Effector memory CD8-positive, alpha-beta T cell (primary cell): ENCODE measurements at regions not wholly inside any gene's neighbourhood (a gene's known extent, or its start where the extent isn't known, plus 50 kb on each side); places are given as distances from the start of the nearest gene placed in this dataset.

Experiments
- ATAC-seq: fragments of 150-1000 bp; cut with Tn5 transposase; replicated peaks from 2 replicates; pipeline ENCODE4 v1.10.0; 2021; ENCODE audit warnings: mild to moderate bottlenecking, moderate library complexity
- DNase-seq, 3 experiments: peaks; one replicate each; pipeline ENCODE4 v3.0.0; 2021
- H3K27ac Mint-ChIP-seq, 2 donors: one replicate each; pipeline ENCODE4 v1.8.0; 2022; ENCODE audit warnings: mild to moderate bottlenecking in 2 of 2, mixed read lengths in 2 of 2, moderate library complexity in 2 of 2
- H3K27me3 Mint-ChIP-seq, 2 donors: one replicate each; pipeline ENCODE4 v1.8.0; 2022; ENCODE audit warnings: mixed read lengths in 2 of 2
- H3K36me3 Mint-ChIP-seq: one replicate; pipeline ENCODE4 v1.8.0; 2022; ENCODE audit warnings: mild to moderate bottlenecking, moderate library complexity, mixed read lengths; ENCODE audit not compliant: insufficient read depth
- H3K4me1 Mint-ChIP-seq, 2 donors: one replicate each; pipeline ENCODE4 v1.8.0; 2022; ENCODE audit warnings: low read depth in 2 of 2, mixed read lengths in 2 of 2
- H3K4me3 Mint-ChIP-seq, 2 donors: one replicate each; pipeline ENCODE4 v1.8.0; 2022; ENCODE audit warnings: mild to moderate bottlenecking in 2 of 2, mixed read lengths in 2 of 2, moderate library complexity in 2 of 2
- H3K9me3 Mint-ChIP-seq, 2 donors: one replicate each; pipeline ENCODE4 v1.8.0; 2022; ENCODE audit warnings: mixed read lengths in 2 of 2

GRCh38 chr6:134452906-134453305 is 135.0 kb upstream of the SGK1 start:
- no peak for DNase-seq

GRCh38 chr6:134451529-134451928 is 133.6 kb upstream of the SGK1 start:
- peaks cover 3% of the 10 kb centered on the region for H3K36me3 Mint-ChIP-seq
- peak overlapping the region in 1 of 2 donors; percentile 17 for H3K27ac Mint-ChIP-seq
- H3K9me3 Mint-ChIP-seq = no peaks in the 10 kb centered on the region
- no peaks in the 10 kb centered on the region for H3K27me3 Mint-ChIP-seq
- no peak overlapping the region for H3K4me3 Mint-ChIP-seq
- no peak for DNase-seq
- no peak for ATAC-seq
- peaks cover 3 to 6% of the 10 kb centered on the region in 2 donors for H3K4me1 Mint-ChIP-seq

More at GRCh38 chr6:134452906-134453305, 135.0 kb upstream of the SGK1 start:
- H3K36me3 Mint-ChIP-seq = peaks cover 3% of the 10 kb centered on the region
- H3K4me1 Mint-ChIP-seq = peaks cover 4 to 6% of the 10 kb centered on the region in 2 donors
- ATAC-seq = no peak
- H3K27ac Mint-ChIP-seq = no peak overlapping the region
- no peaks in the 10 kb centered on the region for H3K9me3 Mint-ChIP-seq
- no peak overlapping the region for H3K4me3 Mint-ChIP-seq
- no peaks in the 10 kb centered on the region for H3K27me3 Mint-ChIP-seq

- H3K27me3 Mint-ChIP-seq = no peaks in the 10 kb centered on the region
- no peak overlapping the region for H3K27ac Mint-ChIP-seq
- no peaks in the 10 kb centered on the region for H3K4me1 Mint-ChIP-seq
- H3K9me3 Mint-ChIP-seq = no peaks in the 10 kb centered on the region
- H3K4me3 Mint-ChIP-seq = no peak overlapping the region
- DNase-seq (no peak), ATAC-seq (no peak)
- peaks cover 3% of the 10 kb centered on the region for H3K36me3 Mint-ChIP-seq
Observed at GRCh38 chr6:134449781-134450180, 131.9 kb upstream of the SGK1 start.

DNA sequence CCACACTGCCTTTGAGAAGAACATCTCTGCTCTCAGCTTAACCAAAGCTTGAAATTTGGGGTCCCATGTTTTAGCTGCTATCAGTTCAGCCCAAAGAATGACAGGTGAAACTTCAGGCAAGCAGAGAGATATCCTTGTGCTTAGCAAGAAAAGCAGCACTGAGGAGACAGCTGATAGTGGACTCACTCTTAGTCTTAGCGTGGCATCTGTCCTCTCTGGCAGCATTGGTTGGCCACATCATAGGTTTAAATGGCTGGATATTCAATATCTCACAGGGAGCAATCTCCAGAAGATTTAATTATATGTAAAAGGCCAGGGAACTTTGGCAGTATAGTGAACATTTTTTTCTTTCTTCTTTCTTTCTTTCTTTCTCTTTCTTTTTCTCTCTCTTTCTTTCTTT is 131.1 kb upstream of the SGK1 start:
- Mint-ChIP-seq H3K36me3 (peaks cover 3% of the 10 kb centered on the region), H3K9me3 (no peaks in the 10 kb centered on the region), H3K4me1 (no peaks in the 10 kb centered on the region), H3K4me3 (no peak overlapping the region), H3K27me3 (no peaks in the 10 kb centered on the region), H3K27ac (no peak overlapping the region)
- DNase-seq (no peak), ATAC-seq (no peak)

- no peak for DNase-seq
- H3K27ac Mint-ChIP-seq = no peak overlapping the region
- ATAC-seq = no peak
- H3K36me3 Mint-ChIP-seq = peaks cover 3% of the 10 kb centered on the region
- no peaks in the 10 kb centered on the region for H3K9me3 Mint-ChIP-seq
- no peaks in the 10 kb centered on the region for H3K27me3 Mint-ChIP-seq
- no peak overlapping the region for H3K4me3 Mint-ChIP-seq
- H3K4me1 Mint-ChIP-seq = no peaks in the 10 kb centered on the region
Observed at GRCh38 chr6:134447883-134448387, 130.0 kb upstream of the SGK1 start.

- Mint-ChIP-seq H3K36me3 (peaks cover 3% of the 10 kb centered on the region), H3K4me3 (no peak overlapping the region), H3K4me1 (no peaks in the 10 kb centered on the region), H3K9me3 (no peaks in the 10 kb centered on the region), H3K27ac (no peak overlapping the region), H3K27me3 (no peaks in the 10 kb centered on the region)
- no peak for ATAC-seq
- no peak for DNase-seq
Observed at GRCh38 chr6:134447423-134447822, 129.5 kb upstream of the SGK1 start.

DNA sequence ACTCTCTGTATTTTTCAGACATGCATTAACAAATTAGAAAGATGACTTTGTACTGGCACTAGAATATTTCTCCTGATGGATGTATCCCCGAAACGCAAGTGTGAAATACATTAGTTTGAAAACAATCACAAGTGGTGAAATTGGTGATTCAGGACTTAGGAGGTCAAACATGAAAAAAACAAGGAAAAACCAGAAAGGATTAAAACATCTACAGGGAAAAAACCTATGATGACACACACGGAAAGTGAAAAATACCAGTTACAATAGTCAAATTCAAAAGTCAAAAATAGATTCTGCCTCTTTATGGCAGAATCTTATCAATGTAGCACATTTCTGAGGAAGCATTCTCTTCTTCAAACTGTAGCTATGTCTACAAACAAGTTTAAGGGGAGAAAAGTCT is 129.0 kb upstream of the SGK1 start:
- Mint-ChIP-seq H3K27ac (no peak overlapping the region), H3K4me1 (no peaks in the 10 kb centered on the region), H3K9me3 (no peaks in the 10 kb centered on the region), H3K27me3 (no peaks in the 10 kb centered on the region), H3K4me3 (no peak overlapping the region), H3K36me3 (peaks cover 3% of the 10 kb centered on the region)
- no peak for ATAC-seq
- DNase-seq = no peak

DNA sequence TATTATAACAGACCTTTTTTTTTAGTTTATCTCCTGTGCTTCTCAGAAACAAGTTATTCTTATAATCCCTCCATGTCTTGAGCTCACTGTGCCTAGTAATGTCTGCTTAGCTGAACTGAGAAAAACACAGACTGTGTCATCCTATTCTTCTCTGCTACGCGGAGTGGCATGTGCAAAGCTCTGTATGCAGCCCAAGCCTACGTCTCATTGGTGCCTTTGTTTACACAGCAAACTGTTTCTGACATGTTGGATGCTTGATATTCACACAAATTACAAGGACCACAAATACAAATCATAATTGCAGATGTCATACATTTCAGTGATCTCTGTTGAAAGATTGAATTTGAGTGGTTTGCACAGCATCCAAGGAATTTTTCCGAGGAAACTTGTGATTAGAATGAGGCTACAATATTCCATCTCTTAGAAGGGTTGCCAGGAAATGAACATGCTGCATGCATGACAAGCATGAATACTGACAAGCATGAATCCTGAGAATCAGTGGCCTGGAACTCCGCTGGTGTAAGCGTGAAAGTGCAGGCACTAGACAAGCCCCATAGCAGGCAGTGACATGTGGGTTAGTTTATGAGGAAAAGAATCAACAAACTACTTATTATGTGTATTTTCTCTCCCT is 128.4 kb upstream of the SGK1 start:
- H3K4me3 Mint-ChIP-seq = no peak overlapping the region
- H3K27me3 Mint-ChIP-seq = no peaks in the 10 kb centered on the region
- H3K27ac Mint-ChIP-seq = no peak overlapping the region
- no peaks in the 10 kb centered on the region for H3K4me1 Mint-ChIP-seq
- ATAC-seq = no peak
- no peaks in the 10 kb centered on the region for H3K9me3 Mint-ChIP-seq
- H3K36me3 Mint-ChIP-seq = peaks cover under 1% of the 10 kb centered on the region
- no peak for DNase-seq

GRCh38 chr6:134443009-134443408 is 125.1 kb upstream of the SGK1 start:
- ATAC-seq = no peak
- Mint-ChIP-seq H3K4me1 (no peaks in the 10 kb centered on the region), H3K27me3 (no peaks in the 10 kb centered on the region), H3K9me3 (no peaks in the 10 kb centered on the region), H3K36me3 (no peaks in the 10 kb centered on the region), H3K27ac (peak overlapping the region in 1 of 2 donors; percentile 55), H3K4me3 (no peak overlapping the region)
- no peak for DNase-seq

DNA sequence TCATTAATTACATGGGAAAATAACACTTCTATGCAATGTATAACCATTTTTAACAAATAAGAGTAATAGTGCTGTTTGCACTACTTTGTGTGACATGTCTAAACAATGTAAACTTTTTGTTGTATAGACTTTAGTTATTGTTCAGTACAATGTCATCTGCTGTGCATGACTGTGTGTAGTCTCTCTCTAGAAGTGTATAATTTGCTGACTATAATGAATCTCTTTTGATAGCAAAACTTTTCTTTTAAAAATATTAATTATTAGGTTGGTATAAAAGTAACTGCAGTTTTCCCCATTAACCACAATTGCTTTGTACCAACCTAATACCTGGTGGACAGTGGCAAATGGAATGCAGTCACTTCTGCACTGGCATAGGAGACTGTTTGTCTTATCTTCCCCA is 124.2 kb upstream of the SGK1 start:
- no peaks in the 10 kb centered on the region for H3K36me3 Mint-ChIP-seq
- ATAC-seq = no peak
- H3K27ac Mint-ChIP-seq = no peak overlapping the region
- no peaks in the 10 kb centered on the region for H3K27me3 Mint-ChIP-seq
- no peak for DNase-seq
- no peak overlapping the region for H3K4me3 Mint-ChIP-seq
- no peaks in the 10 kb centered on the region for H3K9me3 Mint-ChIP-seq
- H3K4me1 Mint-ChIP-seq = peaks cover 2 to 6% of the 10 kb centered on the region in 2 donors

DNA sequence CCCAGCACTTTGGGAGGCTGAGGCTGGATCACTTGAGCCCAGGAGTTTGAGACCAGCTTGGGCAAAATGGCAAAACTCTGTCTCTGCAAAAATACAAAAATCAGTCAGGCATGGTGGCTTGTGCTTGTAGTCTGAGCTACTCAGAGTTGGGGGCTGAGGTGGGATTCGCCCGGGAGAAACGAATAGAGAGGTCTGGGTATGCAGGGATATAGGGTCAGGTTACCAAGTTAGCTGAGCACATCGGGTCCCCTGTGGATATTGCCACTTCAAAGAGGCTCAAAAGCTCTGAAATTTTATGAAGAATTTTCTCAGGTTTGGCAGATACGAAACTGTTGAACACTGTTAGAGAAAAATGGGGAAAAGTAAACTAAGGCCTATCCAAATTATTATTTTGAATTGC is 120.9 kb upstream of the SGK1 start:
- H3K27me3 Mint-ChIP-seq = no peaks in the 10 kb centered on the region
- no peaks in the 10 kb centered on the region for H3K9me3 Mint-ChIP-seq
- peaks cover 14 to 23% of the 10 kb centered on the region in 2 donors for H3K4me1 Mint-ChIP-seq
- H3K27ac Mint-ChIP-seq = no peak overlapping the region
- no peak for DNase-seq
- H3K4me3 Mint-ChIP-seq = no peak overlapping the region
- no peak for ATAC-seq
- no peaks in the 10 kb centered on the region for H3K36me3 Mint-ChIP-seq

- Mint-ChIP-seq H3K36me3 (no peaks in the 10 kb centered on the region), H3K27ac (peak overlapping the region; percentile 76 to 91), H3K27me3 (no peaks in the 10 kb centered on the region), H3K9me3 (no peaks in the 10 kb centered on the region), H3K4me3 (peak overlapping the region; percentile 81 to 85), H3K4me1 (peaks cover 14 to 23% of the 10 kb centered on the region in 2 donors)
- ATAC-seq (peak; percentile 49), DNase-seq (no peak)
Observed at GRCh38 chr6:134437376-134437775, 119.5 kb upstream of the SGK1 start.

GRCh38 chr6:134436950-134437349 is 119.0 kb upstream of the SGK1 start:
- Mint-ChIP-seq H3K4me3 (peak overlapping the region; percentile 81 to 85), H3K4me1 (peaks cover 14 to 23% of the 10 kb centered on the region in 2 donors), H3K36me3 (no peaks in the 10 kb centered on the region), H3K9me3 (no peaks in the 10 kb centered on the region), H3K27ac (peak overlapping the region; percentile 76 to 91), H3K27me3 (no peaks in the 10 kb centered on the region)
- ATAC-seq = peak; percentile 33
- no peak for DNase-seq

DNA sequence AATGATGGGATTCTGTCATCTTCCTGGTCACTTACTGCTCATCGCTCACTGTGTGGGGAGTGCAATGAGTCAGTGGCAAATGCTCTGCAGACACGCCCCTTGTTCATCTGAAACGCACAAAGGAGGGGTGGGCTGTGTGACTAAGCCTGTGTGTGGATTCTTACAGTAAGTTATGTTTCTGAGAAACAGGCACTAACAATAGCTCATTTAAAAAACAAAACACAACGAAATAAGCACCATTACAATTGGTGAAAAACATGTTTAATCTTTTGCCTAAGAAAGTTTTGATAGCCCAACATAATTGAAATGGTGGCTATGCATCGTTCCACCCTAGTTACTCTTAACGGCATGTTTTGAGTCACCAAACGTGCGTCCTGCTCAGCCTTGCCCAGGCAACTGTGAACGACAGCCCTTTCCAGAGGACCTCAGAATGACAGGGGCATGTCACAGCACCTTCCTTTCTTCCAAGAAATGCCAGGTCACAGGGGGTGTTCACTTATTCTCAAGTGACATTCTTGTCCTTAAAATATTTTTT is 118.4 kb upstream of the SGK1 start:
- H3K4me1 Mint-ChIP-seq = peaks cover 14 to 23% of the 10 kb centered on the region in 2 donors
- ATAC-seq (peak; percentile 86), DNase-seq (peak in 1 of 3 experiments; percentile 13)
- H3K4me3 Mint-ChIP-seq = peak overlapping the region; percentile 81 to 85
- H3K9me3 Mint-ChIP-seq = no peaks in the 10 kb centered on the region
- peaks cover 2 to 4% of the 10 kb centered on the region in 2 donors for H3K27me3 Mint-ChIP-seq
- peak overlapping the region; percentile 76 to 91 for H3K27ac Mint-ChIP-seq
- H3K36me3 Mint-ChIP-seq = no peaks in the 10 kb centered on the region
